Endodermal cell (in vitro differentiated cells): ENCODE measurements at regions not wholly inside any gene's neighbourhood (a gene's known extent, or its start where the extent isn't known, plus 50 kb on each side); places are given as distances from the start of the nearest gene placed in this dataset.

Experiments used
- DNase-seq: peaks from one replicate; pipeline ENCODE4 v3.0.0-alpha.2; 2017
- H3K27ac ChIP-seq: 2 replicates; pipeline ENCODE4 v1.5.1; 2013; ENCODE audit warnings: mild to moderate bottlenecking, low read depth, low read length, moderate library complexity
- H3K27me3 ChIP-seq: 2 replicates; pipeline ENCODE4 v1.6.1; 2013; ENCODE audit warnings: mild to moderate bottlenecking, low read length, moderate library complexity; ENCODE audit not compliant: insufficient read depth, control insufficient read depth, poor library complexity, severe bottlenecking
- H3K36me3 ChIP-seq: 2 replicates; pipeline ENCODE4 v1.7.0; 2013; ENCODE audit warnings: mild to moderate bottlenecking, low read length, moderate library complexity; ENCODE audit not compliant: control insufficient read depth, insufficient read depth
- H3K4me1 ChIP-seq: one replicate; pipeline ENCODE4 v1.7.0; 2013; ENCODE audit warnings: low read length; ENCODE audit not compliant: control insufficient read depth, insufficient read depth
- H3K4me3 ChIP-seq: 2 replicates; pipeline ENCODE4 v1.5.1; 2013; ENCODE audit warnings: mild to moderate bottlenecking, low read length, moderate library complexity
- H3K9ac ChIP-seq: 2 replicates; pipeline ENCODE4 v1.6.1; 2013; ENCODE audit warnings: mild to moderate bottlenecking, low read length, moderate library complexity; ENCODE audit not compliant: poor library complexity, severe bottlenecking; ENCODE audit errors: extremely low read depth
- H3K9me3 ChIP-seq: 2 replicates; pipeline ENCODE4 v1.6.1; 2013; ENCODE audit warnings: mild to moderate bottlenecking, low read length, moderate library complexity; ENCODE audit not compliant: control insufficient read depth
- H3K27ac Mint-ChIP-seq: 2 replicates; pipeline ENCODE4 v1.8.0; 2020; ENCODE audit warnings: mixed read lengths
- H3K27me3 Mint-ChIP-seq: 2 replicates; pipeline ENCODE4 v1.8.0; 2021; ENCODE audit warnings: mild to moderate bottlenecking, mixed read lengths; ENCODE audit not compliant: insufficient read depth
- H3K36me3 Mint-ChIP-seq: 2 replicates; pipeline ENCODE4 v1.8.0; 2020; ENCODE audit warnings: low read depth, mixed read lengths
- H3K4me1 Mint-ChIP-seq: 2 replicates; pipeline ENCODE4 v1.8.0; 2020; ENCODE audit warnings: mixed read lengths
- H3K4me3 Mint-ChIP-seq: 2 replicates; pipeline ENCODE4 v1.8.0; 2020; ENCODE audit warnings: mild to moderate bottlenecking, moderate library complexity, mixed read lengths
- H3K9me3 Mint-ChIP-seq: 2 replicates; pipeline ENCODE4 v1.8.0; 2020; ENCODE audit warnings: mild to moderate bottlenecking, mixed read lengths
- CTCF ChIP-seq: fragments of 200-600 bp; sonication (generic); conservative IDR thresholded peaks from 2 replicates; pipeline ENCODE4 v1.5.0; 2021; ENCODE audit warnings: antibody characterized with exemption, mild to moderate bottlenecking
- WGBS, 2 experiments: methylation state at CpG; one replicate each; pipeline versions ENCODE4 v1.1.5 to v1.1.7; 2013; ENCODE audit warnings: missing lambda C conversion rate in 2 of 2, mixed read lengths in 1 of 2; ENCODE audit not compliant: insufficient coverage in 1 of 2, insufficient read length in 1 of 2; 5-methylcytosine and 5-hydroxymethylcytosine counted together

GRCh38 chr9:79037338-79037737, 534.4 kb upstream of the TLE4 start:
- WGBS, 2 experiments, result 93% methylated on average over 19 of the region's 19 CpGs; no CpG with 5 or more reads in 1 of the 2 experiments
- no peaks in the 10 kb centered on the region for H3K36me3 ChIP-seq
- no peaks in the 10 kb centered on the region for H3K4me1 Mint-ChIP-seq
- TF ChIP-seq CTCF, result no peak
- no peak overlapping the region for H3K4me3 Mint-ChIP-seq
- no peak overlapping the region for H3K27ac ChIP-seq
- no peak overlapping the region for H3K4me3 ChIP-seq
- peaks cover 7% of the 10 kb centered on the region for H3K9me3 ChIP-seq
- no peaks in the 10 kb centered on the region for H3K4me1 ChIP-seq
- no peaks in the 10 kb centered on the region for H3K27me3 Mint-ChIP-seq
- H3K27me3 ChIP-seq, result no peaks in the 10 kb centered on the region
- peaks cover 5% of the 10 kb centered on the region for H3K9me3 Mint-ChIP-seq
- no peak overlapping the region for H3K27ac Mint-ChIP-seq
- H3K9ac ChIP-seq, result no peak overlapping the region
- no peaks in the 10 kb centered on the region for H3K36me3 Mint-ChIP-seq
- no peak for DNase-seq

GRCh38 chr9:79040671-79041070, 531.1 kb upstream of the TLE4 start:
- H3K4me3 Mint-ChIP-seq, result no peak overlapping the region
- WGBS, 2 experiments, result 82% methylated on average over 2 of the region's 2 CpGs; no CpG with 5 or more reads in 1 of the 2 experiments
- Histone ChIP-seq H3K36me3 (no peaks in the 10 kb centered on the region), H3K27me3 (no peaks in the 10 kb centered on the region), H3K27ac (no peak overlapping the region), H3K9ac (no peak overlapping the region), H3K4me3 (no peak overlapping the region), H3K4me1 (no peaks in the 10 kb centered on the region), H3K9me3 (no peaks in the 10 kb centered on the region)
- H3K27me3 Mint-ChIP-seq, result no peaks in the 10 kb centered on the region
- TF ChIP-seq CTCF, result no peak
- peaks cover 4% of the 10 kb centered on the region for H3K4me1 Mint-ChIP-seq
- DNase-seq, result no peak
- no peaks in the 10 kb centered on the region for H3K36me3 Mint-ChIP-seq
- H3K9me3 Mint-ChIP-seq, result no peaks in the 10 kb centered on the region
- H3K27ac Mint-ChIP-seq, result no peak overlapping the region

- peaks cover 4% of the 10 kb centered on the region for H3K4me1 Mint-ChIP-seq
- DNase-seq, result no peak
- H3K9me3 ChIP-seq, result no peaks in the 10 kb centered on the region
- H3K27ac Mint-ChIP-seq, result no peak overlapping the region
- H3K27me3 ChIP-seq, result no peaks in the 10 kb centered on the region
- no peak overlapping the region for H3K27ac ChIP-seq
- no peak for TF ChIP-seq CTCF
- H3K4me1 ChIP-seq, result no peaks in the 10 kb centered on the region
- no peaks in the 10 kb centered on the region for H3K9me3 Mint-ChIP-seq
- H3K9ac ChIP-seq, result no peak overlapping the region
- H3K4me3 Mint-ChIP-seq, result no peak overlapping the region
- H3K36me3 ChIP-seq, result no peaks in the 10 kb centered on the region
- H3K27me3 Mint-ChIP-seq, result no peaks in the 10 kb centered on the region
- no peak overlapping the region for H3K4me3 ChIP-seq
- H3K36me3 Mint-ChIP-seq, result no peaks in the 10 kb centered on the region
- WGBS, 2 experiments, result 100% methylated on average over 1 of the region's 1 CpG; no CpG with 5 or more reads in 1 of the 2 experiments
These were observed 530.5 kb upstream of the TLE4 start for GRCh38 chr9:79041266-79041665.
